Panc1 (cell line): ENCODE measurements at regions not wholly inside any gene's neighbourhood (a gene's known extent, or its start where the extent isn't known, plus 50 kb on each side); places are given as distances from the start of the nearest gene placed in this dataset.

Experiments
- CTCF ChIP-seq: fragments of 450-650 bp; IDR thresholded peaks from 2 replicates; pipeline ENCODE4 v1.5.1; 2017; ENCODE audit warnings: mild to moderate bottlenecking
- POLR2AphosphoS5 ChIP-seq: IDR thresholded peaks from 2 replicates; pipeline ENCODE4 v1.6.1; 2012; ENCODE audit warnings: mild to moderate bottlenecking, low read depth, low read length, moderate library complexity
- REST ChIP-seq, 2 experiments: IDR thresholded peaks; 2 replicates each; pipeline ENCODE4 v1.6.1; 2011 to 2012; ENCODE audit warnings: low read depth in 2 of 2, control low read depth in 1 of 2, low read length in 1 of 2, mild to moderate bottlenecking in 1 of 2, moderate library complexity in 1 of 2; ENCODE audit not compliant: insufficient read depth in 1 of 2
- SIN3A ChIP-seq: IDR thresholded peaks from 2 replicates; pipeline ENCODE4 v1.6.1; 2012; ENCODE audit warnings: low read depth, mild to moderate bottlenecking, low read length, moderate library complexity, borderline replicate concordance; ENCODE audit not compliant: insufficient read depth

GRCh38 chr11:120054016-120054752 lies 83.7 kb downstream of the TRIM29 start:
- TF ChIP-seq CTCF (no peak), POLR2AphosphoS5 (no peak), SIN3A (no peak), REST (IDR thresholded peaks at IDR 0.05; ENCODE audit: insufficient read depth in 1 of 2, low read depth in 2 of 2, low read length in 1 of 2) (no peak)
